ENCODE measurements at regions not wholly inside any gene's neighbourhood (a gene's known extent, or its start where the extent isn't known, plus 50 kb on each side); places are given as distances from the start of the nearest gene placed in this dataset.
"Not testable (repeated sequence)": the region's sequence is repeated elsewhere in the genome, so short reads cannot be mapped to it uniquely, and the experiment has no call there.

GRCh38 chr3:14057701-14058100, 67.0 kb downstream of the CHCHD4 start:
- no peak for DNase-seq
- ATAC-seq: no peak
- intact Hi-C loops (cut with micrococcal nuclease): no loop called here

- ATAC-seq (no peak), DNase-seq (no peak)
- intact Hi-C loops (cut with micrococcal nuclease): no loop called here
Measured at GRCh38 chr3:14047841-14048240, 76.8 kb downstream of the CHCHD4 start.

GRCh38 chr3:14047027-14047426, 77.6 kb downstream of the CHCHD4 start:
- intact Hi-C loops (cut with micrococcal nuclease): no loop called here
- ATAC-seq (no peak), DNase-seq (no peak)

GRCh38 chr3:14042680-14043079, 82.0 kb downstream of the CHCHD4 start:
- no peak for ATAC-seq
- DNase-seq: no peak
- intact Hi-C loops (cut with micrococcal nuclease): no loop called here

- intact Hi-C loops (cut with micrococcal nuclease): no loop called here
- ATAC-seq (no peak), DNase-seq (no peak)
Measured at GRCh38 chr3:14039149-14039548, 85.5 kb downstream of the CHCHD4 start.

- ATAC-seq (no peak), DNase-seq (no peak)
- intact Hi-C loops (cut with micrococcal nuclease): no loop called here
Measured at GRCh38 chr3:14037211-14037610, 87.5 kb downstream of the CHCHD4 start.

GRCh38 chr3:14033023-14033422, 91.6 kb downstream of the CHCHD4 start:
- intact Hi-C loops (cut with micrococcal nuclease): no loop called here
- ATAC-seq: no peak
- DNase-seq: no peak

- intact Hi-C loops (cut with micrococcal nuclease): no loop called here
- no peak for ATAC-seq
- no peak for DNase-seq
Measured at GRCh38 chr3:14031271-14031670, 93.4 kb downstream of the CHCHD4 start.

GRCh38 chr3:14029390-14029995, 95.2 kb downstream of the CHCHD4 start:
- DNase-seq; intact Hi-C loops (cut with micrococcal nuclease); ATAC-seq: not testable (repeated sequence)

- ATAC-seq; DNase-seq; intact Hi-C loops (cut with micrococcal nuclease): not testable (repeated sequence)
Measured at GRCh38 chr3:14028122-14028521, 96.5 kb downstream of the CHCHD4 start.

GRCh38 chr3:14019459-14019858, 105.2 kb downstream of the CHCHD4 start:
- intact Hi-C loops (cut with micrococcal nuclease): no loop called here
- no peak for ATAC-seq
- no peak for DNase-seq

GRCh38 chr3:14016900-14017475, 107.7 kb downstream of the CHCHD4 start:
- ATAC-seq: no peak
- intact Hi-C loops (cut with micrococcal nuclease): no loop called here
- DNase-seq: no peak

GRCh38 chr3:14007006-14007405, 117.7 kb downstream of the CHCHD4 start:
- ATAC-seq: no peak
- intact Hi-C loops (cut with micrococcal nuclease): no loop called here
- DNase-seq: no peak

GRCh38 chr3:14001136-14001535, 121.3 kb upstream of the WNT7A start:
- ATAC-seq: no peak
- intact Hi-C loops (cut with micrococcal nuclease): no loop called here

GRCh38 chr3:14000556-14000955, 120.7 kb upstream of the WNT7A start:
- DNase-seq (no peak), ATAC-seq (no peak)
- intact Hi-C loops (cut with micrococcal nuclease): no loop called here

More at GRCh38 chr3:14001136-14001535, 121.3 kb upstream of the WNT7A start:
- no peak for DNase-seq

- no peak for DNase-seq
- ATAC-seq: no peak
- intact Hi-C loops (cut with micrococcal nuclease): no loop called here
Measured at GRCh38 chr3:13998831-13999230, 119.0 kb upstream of the WNT7A start.

GRCh38 chr3:13995216-13995615, 115.3 kb upstream of the WNT7A start:
- intact Hi-C loops (cut with micrococcal nuclease); DNase-seq; ATAC-seq: not testable (repeated sequence)

GRCh38 chr3:13988925-13989324, 109.1 kb upstream of the WNT7A start:
- intact Hi-C loops (cut with micrococcal nuclease); ATAC-seq: not testable (repeated sequence)

GRCh38 chr3:13976469-13976868, 96.6 kb upstream of the WNT7A start:
- ATAC-seq: no peak
- no peak for DNase-seq
- intact Hi-C loops (cut with micrococcal nuclease): no loop called here

More at GRCh38 chr3:13988925-13989324, 109.1 kb upstream of the WNT7A start:
- not testable (repeated sequence) for DNase-seq

GRCh38 chr3:13975686-13976085, 95.8 kb upstream of the WNT7A start:
- ATAC-seq (no peak), DNase-seq (no peak)
- intact Hi-C loops (cut with micrococcal nuclease): no loop called here

GRCh38 chr3:13972679-13973379, 93.0 kb upstream of the WNT7A start:
- ATAC-seq: no peak
- no peak for DNase-seq
- intact Hi-C loops (cut with micrococcal nuclease): no loop called here
